ENCODE measurements at regions not wholly inside any gene's neighbourhood (a gene's known extent, or its start where the extent isn't known, plus 50 kb on each side); places are given as distances from the start of the nearest gene placed in this dataset.

DNA sequence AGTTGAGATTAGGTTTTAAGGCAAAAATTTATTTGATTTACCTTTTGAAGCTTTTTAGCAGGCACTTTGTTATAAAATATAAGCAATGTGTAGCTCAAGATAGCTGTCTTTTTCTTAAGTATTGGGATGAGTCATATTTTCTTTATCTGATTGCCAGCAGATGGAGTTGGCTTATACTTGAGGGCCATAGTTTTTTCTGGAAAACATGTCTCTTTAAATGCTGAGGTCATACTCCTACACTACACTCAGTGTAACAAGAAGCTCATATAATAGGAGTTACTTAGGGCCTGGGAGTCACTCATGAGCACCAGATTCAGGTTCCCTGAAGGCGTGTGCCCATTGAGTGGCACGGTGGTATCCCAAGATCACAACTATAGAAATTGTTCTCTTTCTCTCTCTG lies 579.8 kb downstream of the EDEM1 start (continued):
- TF ChIP-seq, protein P1, sequence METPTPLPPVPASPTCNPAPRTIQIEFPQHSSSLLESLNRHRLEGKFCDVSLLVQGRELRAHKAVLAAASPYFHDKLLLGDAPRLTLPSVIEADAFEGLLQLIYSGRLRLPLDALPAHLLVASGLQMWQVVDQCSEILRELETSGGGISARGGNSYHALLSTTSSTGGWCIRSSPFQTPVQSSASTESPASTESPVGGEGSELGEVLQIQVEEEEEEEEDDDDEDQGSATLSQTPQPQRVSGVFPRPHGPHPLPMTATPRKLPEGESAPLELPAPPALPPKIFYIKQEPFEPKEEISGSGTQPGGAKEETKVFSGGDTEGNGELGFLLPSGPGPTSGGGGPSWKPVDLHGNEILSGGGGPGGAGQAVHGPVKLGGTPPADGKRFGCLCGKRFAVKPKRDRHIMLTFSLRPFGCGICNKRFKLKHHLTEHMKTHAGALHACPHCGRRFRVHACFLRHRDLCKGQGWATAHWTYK (CRISPR knock-in tag; IDR thresholded peaks at IDR 0.05) = no peak
- no peak for TF ChIP-seq ZNF507 (tag; conservative IDR thresholded peaks at IDR 0.05)
- TF ChIP-seq, protein P2, sequence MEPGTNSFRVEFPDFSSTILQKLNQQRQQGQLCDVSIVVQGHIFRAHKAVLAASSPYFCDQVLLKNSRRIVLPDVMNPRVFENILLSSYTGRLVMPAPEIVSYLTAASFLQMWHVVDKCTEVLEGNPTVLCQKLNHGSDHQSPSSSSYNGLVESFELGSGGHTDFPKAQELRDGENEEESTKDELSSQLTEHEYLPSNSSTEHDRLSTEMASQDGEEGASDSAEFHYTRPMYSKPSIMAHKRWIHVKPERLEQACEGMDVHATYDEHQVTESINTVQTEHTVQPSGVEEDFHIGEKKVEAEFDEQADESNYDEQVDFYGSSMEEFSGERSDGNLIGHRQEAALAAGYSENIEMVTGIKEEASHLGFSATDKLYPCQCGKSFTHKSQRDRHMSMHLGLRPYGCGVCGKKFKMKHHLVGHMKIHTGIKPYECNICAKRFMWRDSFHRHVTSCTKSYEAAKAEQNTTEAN (CRISPR knock-in tag; IDR thresholded peaks at IDR 0.05) = no peak
- TF ChIP-seq, protein P3, sequence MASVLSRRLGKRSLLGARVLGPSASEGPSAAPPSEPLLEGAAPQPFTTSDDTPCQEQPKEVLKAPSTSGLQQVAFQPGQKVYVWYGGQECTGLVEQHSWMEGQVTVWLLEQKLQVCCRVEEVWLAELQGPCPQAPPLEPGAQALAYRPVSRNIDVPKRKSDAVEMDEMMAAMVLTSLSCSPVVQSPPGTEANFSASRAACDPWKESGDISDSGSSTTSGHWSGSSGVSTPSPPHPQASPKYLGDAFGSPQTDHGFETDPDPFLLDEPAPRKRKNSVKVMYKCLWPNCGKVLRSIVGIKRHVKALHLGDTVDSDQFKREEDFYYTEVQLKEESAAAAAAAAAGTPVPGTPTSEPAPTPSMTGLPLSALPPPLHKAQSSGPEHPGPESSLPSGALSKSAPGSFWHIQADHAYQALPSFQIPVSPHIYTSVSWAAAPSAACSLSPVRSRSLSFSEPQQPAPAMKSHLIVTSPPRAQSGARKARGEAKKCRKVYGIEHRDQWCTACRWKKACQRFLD (CRISPR knock-in tag; IDR thresholded peaks at IDR 0.05) = peak; percentile 57; the same call in 1 of the 2 replicates
- peak; percentile 87 for TF ChIP-seq GATAD2B (IDR thresholded peaks at IDR 0.05; ENCODE audit: borderline replicate concordance)
- TF ChIP-seq MIER1 (IDR thresholded peaks at IDR 0.05; ENCODE audit: low read depth) = no peak
- TF ChIP-seq CREM (IDR thresholded peaks at IDR 0.05; ENCODE audit: low read depth) = peak; percentile 43
- TF ChIP-seq RBFOX2 (IDR thresholded peaks at IDR 0.05; ENCODE audit: low read depth, low read length) = 0 out of 2 replicates have a peak, but pooled peaks have one; percentile 24
- TF ChIP-seq POLR2AphosphoS5 (IDR thresholded peaks at IDR 0.05; ENCODE audit: control insufficient read depth, insufficient read depth, low read depth, low read length) = 0 out of 2 replicates have a peak, but pooled peaks have one; percentile 29
- peak; percentile 91 for TF ChIP-seq ATF7 (IDR thresholded peaks at IDR 0.05)
- no peak for TF ChIP-seq HOXB6 (CRISPR knock-in tag; IDR thresholded peaks at IDR 0.05; ENCODE audit: borderline replicate concordance)
- TF ChIP-seq ATF1 (CRISPR knock-in tag; IDR thresholded peaks at IDR 0.05) = no peak
- peak; percentile 51 for TF ChIP-seq ATF1 (tag; IDR thresholded peaks at IDR 0.05)
- TF ChIP-seq TEAD4 (IDR thresholded peaks at IDR 0.05; ENCODE audit: low read length) = peak; percentile 91
- TF ChIP-seq TEAD4 (CRISPR knock-in tag; IDR thresholded peaks at IDR 0.05; ENCODE audit: borderline replicate concordance) = no peak
- TF ChIP-seq, protein P4, sequence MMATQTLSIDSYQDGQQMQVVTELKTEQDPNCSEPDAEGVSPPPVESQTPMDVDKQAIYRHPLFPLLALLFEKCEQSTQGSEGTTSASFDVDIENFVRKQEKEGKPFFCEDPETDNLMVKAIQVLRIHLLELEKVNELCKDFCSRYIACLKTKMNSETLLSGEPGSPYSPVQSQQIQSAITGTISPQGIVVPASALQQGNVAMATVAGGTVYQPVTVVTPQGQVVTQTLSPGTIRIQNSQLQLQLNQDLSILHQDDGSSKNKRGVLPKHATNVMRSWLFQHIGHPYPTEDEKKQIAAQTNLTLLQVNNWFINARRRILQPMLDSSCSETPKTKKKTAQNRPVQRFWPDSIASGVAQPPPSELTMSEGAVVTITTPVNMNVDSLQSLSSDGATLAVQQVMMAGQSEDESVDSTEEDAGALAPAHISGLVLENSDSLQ (IDR thresholded peaks at IDR 0.05) = peak; percentile 28; the same call in 1 of the 2 replicates
- TF ChIP-seq NR2C2 (CRISPR knock-in tag; IDR thresholded peaks at IDR 0.05) = no peak
- TF ChIP-seq NR2C2 (tag; IDR thresholded peaks at IDR 0.05) = peak; percentile 32; the same call in 1 of the 2 replicates
- TF ChIP-seq STAT5A (IDR thresholded peaks at IDR 0.05; ENCODE audit: borderline replicate concordance, low read length) = peak; percentile 73
- TF ChIP-seq SMARCC2 (IDR thresholded peaks at IDR 0.05; ENCODE audit: low read depth) = peak; percentile 95
- peak; percentile 67 for TF ChIP-seq HDAC2 (IDR thresholded peaks at IDR 0.05)
- no peak for TF ChIP-seq CEBPG (CRISPR knock-in tag; IDR thresholded peaks at IDR 0.05)
- no peak for TF ChIP-seq CEBPG (tag; conservative IDR thresholded peaks at IDR 0.05 in 1 of 2, IDR thresholded peaks at IDR 0.05 in 1 of 2)
- 0 out of 4 replicates have a peak, but pooled peaks of 1 of the 2 experiments have one; percentile 4 for TF ChIP-seq RAD21 (CRISPR knock-in tag; conservative IDR thresholded peaks at IDR 0.05 in 1 of 2, IDR thresholded peaks at IDR 0.05 in 1 of 2)
